ENCODE measurements at regions not wholly inside any gene's neighbourhood (a gene's known extent, or its start where the extent isn't known, plus 50 kb on each side); places are given as distances from the start of the nearest gene placed in this dataset.

DNA sequence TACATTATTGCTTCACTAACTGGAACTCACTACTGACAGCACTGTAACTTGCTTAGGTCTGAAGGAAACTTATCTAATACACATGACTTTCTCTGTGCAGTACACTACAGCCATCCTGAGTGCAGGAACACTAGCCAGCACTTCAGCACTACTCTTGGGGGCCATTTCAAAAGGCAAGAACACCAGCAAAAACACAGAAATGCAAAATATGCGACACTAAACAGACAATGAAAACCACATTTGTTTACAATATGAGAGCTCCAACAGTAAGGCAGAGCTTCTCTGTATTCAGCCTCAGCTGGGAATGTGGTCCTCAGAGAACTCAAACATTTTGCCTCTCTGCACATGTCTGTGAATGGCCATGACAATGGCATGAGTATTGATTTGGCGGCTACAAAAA is 109.6 kb downstream of the ARRDC4 start:
- no peak for TF ChIP-seq POLR2AphosphoS5 (IDR thresholded peaks at IDR 0.05; ENCODE audit: low read depth, low read length)
- no peak for TF ChIP-seq SIN3A (IDR thresholded peaks at IDR 0.05; ENCODE audit: borderline replicate concordance, insufficient read depth, low read length)
- TF ChIP-seq, protein P1, sequence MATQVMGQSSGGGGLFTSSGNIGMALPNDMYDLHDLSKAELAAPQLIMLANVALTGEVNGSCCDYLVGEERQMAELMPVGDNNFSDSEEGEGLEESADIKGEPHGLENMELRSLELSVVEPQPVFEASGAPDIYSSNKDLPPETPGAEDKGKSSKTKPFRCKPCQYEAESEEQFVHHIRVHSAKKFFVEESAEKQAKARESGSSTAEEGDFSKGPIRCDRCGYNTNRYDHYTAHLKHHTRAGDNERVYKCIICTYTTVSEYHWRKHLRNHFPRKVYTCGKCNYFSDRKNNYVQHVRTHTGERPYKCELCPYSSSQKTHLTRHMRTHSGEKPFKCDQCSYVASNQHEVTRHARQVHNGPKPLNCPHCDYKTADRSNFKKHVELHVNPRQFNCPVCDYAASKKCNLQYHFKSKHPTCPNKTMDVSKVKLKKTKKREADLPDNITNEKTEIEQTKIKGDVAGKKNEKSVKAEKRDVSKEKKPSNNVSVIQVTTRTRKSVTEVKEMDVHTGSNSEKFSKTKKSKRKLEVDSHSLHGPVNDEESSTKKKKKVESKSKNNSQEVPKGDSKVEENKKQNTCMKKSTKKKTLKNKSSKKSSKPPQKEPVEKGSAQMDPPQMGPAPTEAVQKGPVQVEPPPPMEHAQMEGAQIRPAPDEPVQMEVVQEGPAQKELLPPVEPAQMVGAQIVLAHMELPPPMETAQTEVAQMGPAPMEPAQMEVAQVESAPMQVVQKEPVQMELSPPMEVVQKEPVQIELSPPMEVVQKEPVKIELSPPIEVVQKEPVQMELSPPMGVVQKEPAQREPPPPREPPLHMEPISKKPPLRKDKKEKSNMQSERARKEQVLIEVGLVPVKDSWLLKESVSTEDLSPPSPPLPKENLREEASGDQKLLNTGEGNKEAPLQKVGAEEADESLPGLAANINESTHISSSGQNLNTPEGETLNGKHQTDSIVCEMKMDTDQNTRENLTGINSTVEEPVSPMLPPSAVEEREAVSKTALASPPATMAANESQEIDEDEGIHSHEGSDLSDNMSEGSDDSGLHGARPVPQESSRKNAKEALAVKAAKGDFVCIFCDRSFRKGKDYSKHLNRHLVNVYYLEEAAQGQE (IDR thresholded peaks at IDR 0.05; ENCODE audit: insufficient read depth in 1 of 2, low read depth in 2 of 2, low read length in 2 of 2), result no peak
- TF ChIP-seq TAF1 (IDR thresholded peaks at IDR 0.05; ENCODE audit: borderline replicate concordance, insufficient read depth, low read length), result no peak
- no peak for TF ChIP-seq FOXP2 (optimal IDR thresholded peaks at IDR 0.05; ENCODE audit: borderline replicate concordance, extremely low read depth, extremely low read length, insufficient read depth)

Measured in PFSK-1 (cell line).